NCI-H1092 (cell line): ENCODE measurements at regions not wholly inside any gene's neighbourhood (a gene's known extent, or its start where the extent isn't known, plus 50 kb on each side); places are given as distances from the start of the nearest gene placed in this dataset.

ENCODE experiments used
- DNase-seq: peaks from one replicate; lab custom pipeline; 2025; lab: John Stamatoyannopoulos, UW

DNA sequence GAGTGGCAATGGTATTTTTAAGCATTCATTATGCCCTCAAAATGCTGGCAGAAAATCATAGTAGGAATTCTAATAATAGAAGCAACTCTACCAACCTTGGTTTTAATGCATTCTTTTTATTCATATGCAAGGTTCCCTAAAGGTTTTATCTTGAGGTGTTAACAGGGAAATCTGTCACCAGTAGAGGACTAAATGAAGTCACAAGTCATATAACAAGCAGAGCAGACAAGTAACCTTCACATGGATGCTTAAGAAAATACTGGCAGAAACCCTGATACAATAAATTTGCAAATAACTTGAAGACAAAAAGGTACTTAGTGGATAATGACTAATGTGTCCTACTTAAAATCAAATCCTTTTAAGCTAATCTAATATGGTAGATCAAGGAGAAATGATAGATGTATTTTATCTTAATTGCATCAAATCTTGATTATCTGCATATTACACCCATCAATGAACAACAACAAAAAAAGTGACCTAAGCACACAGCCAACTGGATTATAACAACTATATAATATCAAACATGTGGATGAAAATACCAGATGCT, 73.3 kb downstream of the RFC3 start:
- DNase-seq: no peak

DNA sequence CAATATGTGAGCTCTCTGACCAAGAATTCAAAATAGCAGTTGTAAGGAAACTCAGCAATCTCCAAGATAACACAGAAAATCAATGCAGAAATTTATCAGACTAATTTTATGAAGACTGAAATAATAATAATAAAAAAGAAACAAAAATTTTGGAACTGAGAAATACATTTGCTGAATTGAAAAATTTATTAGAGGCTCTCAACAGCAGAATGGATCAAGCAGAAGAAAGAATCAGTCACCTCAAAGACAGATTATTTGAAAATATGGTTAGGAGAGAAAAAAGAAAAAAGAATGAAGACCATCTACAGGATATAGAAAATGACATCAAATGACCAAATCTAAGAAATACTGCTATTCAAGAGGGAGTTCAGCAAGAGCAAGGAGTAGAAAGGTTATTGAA, 75.6 kb downstream of the RFC3 start:
- DNase-seq: no peak

DNA sequence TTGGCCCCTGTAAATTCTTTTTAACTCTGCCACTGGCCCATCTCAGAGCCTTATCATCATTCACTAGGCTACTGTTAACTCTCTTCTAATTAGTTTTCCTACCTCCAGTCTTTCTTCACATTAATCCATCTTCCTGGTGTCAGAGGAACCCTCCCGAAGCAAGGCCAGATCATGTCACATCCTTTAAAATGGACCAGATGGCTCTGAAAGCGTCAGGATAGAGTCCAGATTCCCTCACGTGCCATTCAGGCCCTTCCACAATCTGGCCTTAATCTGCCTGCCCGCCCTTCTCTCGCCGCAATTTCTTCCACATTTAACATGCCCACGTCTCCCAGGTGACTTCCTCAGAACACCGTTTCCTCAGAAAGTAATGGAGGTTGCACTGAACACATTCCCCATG, 86.5 kb downstream of the RFC3 start:
- DNase-seq: no peak

GRCh38 chr13:33908116-33908515, 90.2 kb downstream of the RFC3 start:
- no peak for DNase-seq

DNA sequence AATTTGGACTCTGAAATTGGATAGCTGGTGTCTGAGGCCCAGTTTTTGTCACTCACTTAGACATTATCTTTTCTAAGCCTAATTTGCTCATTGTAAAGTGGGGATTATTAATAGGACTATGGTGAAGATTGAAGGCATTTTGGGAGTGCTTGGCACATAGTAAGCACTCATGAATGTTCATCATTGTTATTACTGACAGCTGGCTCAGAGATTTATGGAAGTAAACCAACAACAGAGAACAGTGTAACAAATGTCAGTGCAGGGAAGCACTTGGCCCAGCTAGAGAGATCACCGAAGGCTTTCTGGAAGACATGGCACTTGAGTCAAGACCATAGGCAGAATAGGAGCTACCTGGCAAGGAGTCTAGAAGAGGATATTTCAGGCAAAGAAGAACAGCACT, 92.3 kb downstream of the RFC3 start:
- DNase-seq: no peak

GRCh38 chr13:33911521-33911920, 93.6 kb downstream of the RFC3 start:
- no peak for DNase-seq

GRCh38 chr13:33913829-33914228, 95.9 kb downstream of the RFC3 start:
- no peak for DNase-seq

- no peak for DNase-seq
These were observed 99.2 kb downstream of the RFC3 start for GRCh38 chr13:33917190-33917589.

GRCh38 chr13:33918199-33918932, 100.4 kb downstream of the RFC3 start:
- DNase-seq: no peak

DNA sequence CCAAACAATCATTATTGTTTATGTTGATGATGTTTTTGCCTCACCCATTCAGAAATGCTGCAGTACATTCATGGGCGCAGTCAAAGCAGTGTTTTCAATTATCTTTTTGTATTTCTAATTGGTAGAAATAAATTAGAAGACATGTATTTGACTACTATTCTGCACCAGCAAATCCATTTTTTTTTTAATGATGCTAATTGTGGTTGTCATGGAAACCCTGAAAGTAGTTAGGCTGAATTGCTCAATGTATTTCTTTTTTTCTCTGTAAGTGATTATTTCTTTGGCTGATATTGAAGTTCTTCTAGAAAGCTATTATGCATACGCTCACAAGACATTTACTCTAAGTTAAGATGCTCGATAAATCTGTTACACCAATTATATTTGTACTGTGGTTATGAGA, 101.2 kb downstream of the RFC3 start:
- no peak for DNase-seq

GRCh38 chr13:33925563-33925962, 107.6 kb downstream of the RFC3 start:
- no peak for DNase-seq

DNA sequence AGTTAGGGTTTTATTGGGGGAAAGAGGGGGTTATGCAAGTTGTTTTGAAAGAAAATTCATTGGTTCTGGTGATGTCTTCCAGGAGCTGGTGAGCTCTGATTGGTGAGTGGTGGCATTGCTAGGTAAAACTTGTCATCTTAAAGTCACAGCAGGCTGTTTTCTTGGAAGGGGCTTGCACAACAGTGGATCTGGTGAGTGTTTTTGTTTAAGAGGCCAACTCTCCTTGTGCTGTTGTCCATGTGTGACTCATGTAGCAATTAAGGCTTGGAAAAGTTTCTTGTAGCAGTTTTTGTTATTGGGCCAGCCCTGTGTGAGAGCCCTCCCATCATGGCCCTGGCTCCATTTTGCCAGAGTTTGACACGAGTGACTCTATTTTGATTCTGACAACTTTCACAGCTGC, 109.4 kb downstream of the RFC3 start:
- no peak for DNase-seq

- DNase-seq: peak; percentile 19
These were observed 113.7 kb downstream of the RFC3 start for GRCh38 chr13:33931397-33932311.

DNA sequence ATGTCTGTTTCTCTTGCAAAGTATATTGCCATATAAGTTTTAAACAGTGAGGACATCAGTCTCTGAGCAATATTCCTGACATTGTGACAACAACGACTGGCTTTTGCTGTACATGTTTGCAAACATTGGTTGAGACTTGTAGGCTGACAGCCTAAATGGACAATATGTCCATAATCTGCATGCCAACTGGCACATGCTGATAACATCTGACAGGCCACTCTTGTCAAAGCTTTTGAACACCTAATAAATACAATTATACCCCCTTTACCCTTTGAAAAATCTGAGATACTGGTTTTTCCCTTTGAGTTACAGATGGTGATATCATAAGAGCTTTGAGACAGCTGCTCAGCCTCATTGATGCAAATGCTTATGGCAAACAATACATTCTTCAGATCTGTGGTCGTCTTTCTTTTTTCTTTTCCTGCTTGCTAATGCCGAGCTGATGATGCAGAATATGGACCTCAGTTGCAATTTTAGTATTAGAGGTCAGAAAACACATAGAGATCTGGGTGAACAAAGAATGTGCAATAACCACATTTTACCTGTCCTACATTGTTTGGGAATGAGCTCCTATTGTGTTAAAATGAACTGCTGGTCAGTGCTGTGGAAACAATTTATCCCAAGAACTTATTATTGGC, 114.9 kb downstream of the RFC3 start:
- no peak for DNase-seq

DNA sequence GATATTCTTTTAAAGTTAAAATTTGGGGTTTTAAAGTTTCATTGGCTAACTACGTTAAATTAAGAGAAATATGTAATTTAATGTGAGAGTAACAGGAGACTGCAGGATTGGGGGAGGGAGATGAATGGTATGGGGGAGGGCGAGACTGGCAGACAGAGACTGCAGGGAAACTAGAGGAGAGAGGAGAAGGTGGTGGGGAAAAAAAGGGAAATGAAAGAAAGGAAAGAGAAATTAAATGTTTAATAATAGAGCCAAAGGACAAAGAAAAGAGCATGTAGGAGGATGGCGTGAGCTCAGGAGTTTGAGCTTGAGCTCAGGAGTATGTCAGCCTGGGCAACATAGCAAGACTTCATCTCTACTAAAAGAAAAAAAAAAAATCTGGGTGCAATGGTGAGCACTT, 115.9 kb downstream of the RFC3 start:
- DNase-seq: no peak

GRCh38 chr13:33934343-33934742, 116.4 kb downstream of the RFC3 start:
- DNase-seq: no peak

DNA sequence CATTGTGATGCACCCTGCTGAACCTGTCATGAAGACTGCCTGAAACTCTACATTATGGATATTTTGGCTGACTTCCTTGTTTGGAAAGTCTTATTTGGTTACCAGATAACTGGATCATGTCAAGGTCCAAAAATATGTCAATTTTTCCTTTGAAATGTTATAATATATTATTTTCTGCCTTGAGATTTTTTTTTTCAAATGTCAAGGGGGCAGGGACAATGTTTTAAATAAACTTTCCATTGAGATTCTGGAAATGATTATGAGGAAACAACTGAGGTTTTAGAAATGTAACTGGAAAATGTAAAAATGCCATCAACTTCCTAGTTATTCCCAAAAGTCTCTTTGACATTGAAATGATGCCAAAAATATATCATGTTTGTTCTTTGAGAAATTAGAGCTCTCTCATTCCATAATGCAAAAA, 117.0 kb downstream of the RFC3 start:
- no peak for DNase-seq

GRCh38 chr13:33935969-33936368, 118.0 kb downstream of the RFC3 start:
- no peak for DNase-seq

DNA sequence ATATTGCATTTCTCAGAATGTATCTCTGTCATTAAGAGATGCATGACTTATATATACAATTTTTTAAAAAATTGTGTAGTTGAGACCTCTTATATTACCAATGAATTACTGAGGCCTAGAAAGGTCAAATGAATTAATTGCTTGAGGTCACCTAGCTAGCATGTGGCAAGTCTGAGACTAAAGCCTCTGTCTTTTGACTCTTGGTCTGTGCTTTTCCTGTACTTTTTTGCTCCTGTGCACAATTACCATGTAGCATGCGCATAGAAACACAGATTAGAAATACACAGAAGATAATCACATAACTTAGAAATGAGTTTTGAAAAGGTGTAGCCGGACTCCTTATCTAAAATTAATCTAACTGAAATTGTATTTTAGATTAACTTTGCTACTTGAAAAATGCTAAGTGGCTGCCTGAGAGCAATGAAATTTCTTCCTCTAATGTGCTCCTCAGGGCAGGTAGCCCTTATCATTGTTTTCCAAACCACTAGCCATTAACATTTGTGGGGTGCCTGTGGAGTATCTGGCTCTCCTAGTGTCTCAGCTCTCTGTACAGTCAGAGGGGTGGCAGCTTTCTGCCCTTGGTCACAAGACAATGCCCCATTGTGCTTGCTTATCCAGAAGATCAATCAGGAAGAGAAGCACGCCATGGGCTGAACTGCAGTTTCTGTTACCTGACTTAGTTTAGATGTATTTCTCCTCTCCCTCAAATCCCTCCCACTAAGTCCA, 119.6 kb downstream of the RFC3 start:
- DNase-seq: no peak

- DNase-seq: no peak
These were observed 122.3 kb downstream of the RFC3 start for GRCh38 chr13:33940256-33940655.

GRCh38 chr13:33940898-33941297, 122.9 kb downstream of the RFC3 start:
- no peak for DNase-seq

GRCh38 chr13:33945477-33945876, 127.5 kb downstream of the RFC3 start:
- no peak for DNase-seq
